Epithelial cell of esophagus (primary cell): ENCODE measurements at regions not wholly inside any gene's neighbourhood (a gene's known extent, or its start where the extent isn't known, plus 50 kb on each side); places are given as distances from the start of the nearest gene placed in this dataset.

Experiments used
- DNase-seq: peaks from one replicate; pipeline ENCODE4 v3.0.0; 2010; ENCODE audit warnings: low read depth
- H3K4me3 ChIP-seq: 2 replicates; pipeline ENCODE4 v1.5.1; 2011; ENCODE audit warnings: mild to moderate bottlenecking, low read length, control low read depth
- CTCF ChIP-seq: IDR thresholded peaks from 2 replicates; pipeline ENCODE4 v1.5.1; 2011; ENCODE audit warnings: low read depth, mild to moderate bottlenecking, low read length, control low read depth, inconsistent platforms; ENCODE audit not compliant: insufficient read depth; ENCODE audit errors: missing control alignments

- no peak overlapping the region for H3K4me3 ChIP-seq
- TF ChIP-seq CTCF = no peak
- no peak for DNase-seq
These were observed 101.9 kb upstream of the MAML3 start for GRCh38 chr4:140255927-140256326.

GRCh38 chr4:140255467-140255866 lies 101.5 kb upstream of the MAML3 start:
- H3K4me3 ChIP-seq = no peak overlapping the region
- DNase-seq = no peak
- TF ChIP-seq CTCF = no peak

DNA sequence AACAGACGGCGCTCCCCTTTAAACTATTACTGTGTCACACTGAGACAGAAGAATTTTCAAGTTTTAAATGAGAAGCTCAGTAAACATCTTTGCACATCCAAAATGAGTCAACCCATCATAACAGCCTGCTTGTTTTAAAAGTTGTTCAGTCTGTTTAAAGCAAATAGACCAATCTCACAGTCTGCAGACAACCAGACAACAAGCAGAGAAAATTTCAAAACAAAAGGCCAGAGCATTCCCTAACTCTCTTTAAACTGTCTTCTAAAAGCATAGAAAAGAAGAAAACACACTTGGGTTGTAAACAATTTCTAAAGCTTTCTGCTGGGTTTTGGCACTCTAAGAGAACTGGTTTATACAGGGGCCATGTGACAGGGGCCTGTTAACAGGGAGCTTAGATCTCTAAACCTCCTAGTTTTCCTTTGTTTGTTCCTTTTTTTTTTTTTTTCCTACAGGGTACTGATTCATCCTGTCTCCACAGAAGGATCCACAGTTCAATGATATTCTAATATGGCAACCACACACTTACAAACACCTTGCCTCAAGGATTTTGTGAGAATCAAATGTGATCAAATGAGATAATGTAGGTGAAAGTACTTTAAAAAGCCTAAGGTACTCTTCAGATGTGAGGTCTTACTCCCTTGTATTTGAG lies 100.8 kb upstream of the MAML3 start:
- DNase-seq = no peak
- no peak overlapping the region for H3K4me3 ChIP-seq
- no peak for TF ChIP-seq CTCF

- no peak for DNase-seq
- no peak overlapping the region for H3K4me3 ChIP-seq
- no peak for TF ChIP-seq CTCF
These were observed 99.6 kb upstream of the MAML3 start for GRCh38 chr4:140253556-140254027.

- H3K4me3 ChIP-seq = peak overlapping the region; percentile 53
- peak; percentile 50 for DNase-seq
- peak; percentile 66 for TF ChIP-seq CTCF
These were observed 99.0 kb upstream of the MAML3 start for GRCh38 chr4:140252742-140253555.

DNA sequence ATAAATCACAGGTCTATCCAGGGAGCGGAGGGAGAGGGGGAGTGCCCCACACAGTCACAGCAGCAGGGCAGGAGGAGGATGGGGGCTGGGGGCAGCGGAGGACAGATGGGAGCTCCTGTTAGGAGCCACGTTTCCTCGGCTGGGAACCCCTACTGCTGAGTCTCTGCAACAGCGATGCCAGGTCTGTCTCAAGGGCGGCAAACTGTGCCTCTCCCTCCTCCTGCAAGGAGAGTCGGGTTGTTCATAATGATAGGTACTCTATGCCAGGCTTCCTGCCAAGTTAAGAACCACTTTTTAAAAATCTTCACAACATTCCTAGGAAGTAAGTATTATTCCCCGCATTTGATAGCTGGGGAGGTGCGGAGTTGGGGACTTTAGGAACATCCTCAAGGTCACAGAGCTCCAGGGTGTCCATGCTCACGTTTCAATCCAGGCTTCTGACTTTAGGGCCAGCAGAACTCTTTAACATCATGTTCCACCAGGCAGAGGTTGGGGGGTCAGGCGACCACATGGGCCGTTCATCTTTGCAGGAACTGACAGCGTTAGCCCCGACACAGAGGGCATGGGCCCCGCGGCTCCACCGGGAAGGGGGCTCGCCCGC lies 98.3 kb upstream of the MAML3 start:
- no peak for TF ChIP-seq CTCF
- DNase-seq = peak; percentile 26
- no peak overlapping the region for H3K4me3 ChIP-seq

DNA sequence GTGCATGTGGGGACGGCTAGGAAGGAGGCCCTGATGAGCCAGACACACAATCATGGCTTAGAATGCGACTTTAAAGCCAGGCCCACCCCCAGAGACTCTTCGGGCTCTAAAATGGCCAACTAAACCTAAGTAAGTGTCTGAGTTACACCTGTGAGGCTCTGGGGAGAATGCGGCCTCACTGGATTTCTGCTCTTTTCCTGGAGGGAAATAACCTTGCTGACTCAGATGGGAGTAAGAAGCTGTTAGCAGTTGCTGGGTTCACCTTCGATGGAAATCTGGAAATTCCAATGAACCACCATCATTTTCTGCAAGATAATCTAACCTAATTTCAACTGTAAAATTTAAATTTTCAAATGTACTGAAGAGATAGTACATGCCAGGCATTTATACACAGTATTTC lies 97.6 kb upstream of the MAML3 start:
- TF ChIP-seq CTCF = no peak

More for the DNA sequence above, 97.6 kb upstream of the MAML3 start:
- no peak overlapping the region for H3K4me3 ChIP-seq
- peak; percentile 86 for DNase-seq
